Eye (tissue), 1 donor: ENCODE measurements at regions not wholly inside any gene's neighbourhood (a gene's known extent, or its start where the extent isn't known, plus 50 kb on each side); places are given as distances from the start of the nearest gene placed in this dataset.
"Not testable (repeated sequence)": the region's sequence is repeated elsewhere in the genome, so short reads cannot be mapped to it uniquely, and the experiment has no call there.

Experiments
- DNase-seq: peaks from one replicate; pipeline ENCODE4 v3.0.0-alpha.2; 2015

DNA sequence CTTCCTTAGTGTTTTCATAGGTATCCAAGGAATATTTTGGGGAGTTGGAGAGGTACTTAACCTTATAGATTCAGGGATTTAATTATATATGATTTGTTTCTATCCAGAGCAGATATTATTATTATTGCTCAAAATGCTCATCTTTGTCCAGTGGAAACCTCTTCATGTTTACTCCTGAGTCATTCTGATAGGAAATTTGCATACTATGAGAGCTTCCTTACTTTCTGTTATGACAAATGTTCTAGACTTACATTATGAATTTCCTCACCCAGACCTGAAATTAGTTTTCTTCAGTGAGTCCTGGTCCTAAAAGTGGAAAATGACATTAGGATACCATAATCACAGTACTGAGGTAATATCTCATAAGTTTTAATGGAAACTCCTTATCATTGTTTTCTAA is 57.5 kb upstream of the PLPPR5 start:
- DNase-seq: no peak

DNA sequence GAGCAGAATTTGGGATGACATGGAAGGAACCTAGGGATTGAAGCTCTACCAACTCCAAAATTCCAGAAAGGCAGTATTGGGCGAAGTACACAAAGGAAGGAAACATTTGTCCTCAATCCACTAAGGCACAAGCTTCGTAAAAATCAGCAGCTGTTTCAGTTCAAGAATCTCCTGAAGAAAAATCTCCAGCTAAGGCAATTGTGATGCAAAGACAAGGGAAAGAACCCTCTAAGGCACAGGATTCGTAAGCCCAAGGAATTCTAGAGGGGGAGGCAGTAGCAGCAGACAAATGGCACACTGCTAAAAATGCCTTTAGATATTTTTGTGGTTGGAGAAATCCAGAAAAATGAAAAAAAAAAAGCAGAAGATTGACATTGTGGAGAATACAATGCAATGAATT is 64.5 kb upstream of the PLPPR5 start:
- no peak for DNase-seq

GRCh38 chr1:99078529-99078928 is 73.9 kb upstream of the PLPPR5 start:
- DNase-seq: not testable (repeated sequence)

- no peak for DNase-seq
Observed at GRCh38 chr1:99082366-99082765, 77.7 kb upstream of the PLPPR5 start.

DNA sequence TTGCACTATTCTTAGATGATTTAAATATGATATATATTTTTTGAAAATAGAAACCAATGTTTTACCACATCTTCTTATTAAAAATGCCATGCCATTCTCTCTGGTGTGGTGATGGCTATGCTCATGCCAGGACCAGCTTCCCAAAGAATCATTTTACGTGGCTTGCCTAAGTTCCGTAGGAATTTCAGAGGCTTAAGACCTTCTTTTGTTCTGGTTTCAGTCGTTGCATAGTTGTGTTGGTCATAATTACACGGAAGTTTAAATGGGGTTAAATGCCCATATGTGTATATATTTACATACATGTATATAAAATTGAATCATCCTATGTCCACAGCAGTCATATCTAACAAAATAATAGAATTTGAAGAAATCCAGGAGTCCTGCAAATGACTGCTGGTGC is 78.7 kb upstream of the PLPPR5 start:
- no peak for DNase-seq

- DNase-seq: no peak
Observed at GRCh38 chr1:99084562-99084961, 79.9 kb upstream of the PLPPR5 start.

DNA sequence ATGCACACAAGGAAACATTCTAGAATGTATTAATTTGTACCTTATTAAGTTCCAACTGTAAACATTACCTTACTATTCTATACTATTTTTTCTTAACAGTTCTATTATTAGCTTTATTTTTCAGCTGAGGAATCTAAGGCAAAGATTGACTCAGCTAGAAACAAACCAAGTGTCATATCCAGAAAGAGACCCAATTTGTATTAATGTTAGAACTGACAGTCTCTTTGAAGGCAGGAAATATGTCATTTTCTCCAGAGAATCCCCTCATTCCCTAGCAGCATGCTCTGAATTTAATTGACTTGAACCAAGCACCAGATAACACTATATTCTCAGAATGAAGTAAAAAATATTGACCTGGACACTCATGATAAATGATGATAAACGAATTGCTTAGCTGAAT is 81.4 kb upstream of the PLPPR5 start:
- DNase-seq: no peak

- no peak for DNase-seq
Observed at GRCh38 chr1:99098589-99098988, 93.9 kb upstream of the PLPPR5 start.

DNA sequence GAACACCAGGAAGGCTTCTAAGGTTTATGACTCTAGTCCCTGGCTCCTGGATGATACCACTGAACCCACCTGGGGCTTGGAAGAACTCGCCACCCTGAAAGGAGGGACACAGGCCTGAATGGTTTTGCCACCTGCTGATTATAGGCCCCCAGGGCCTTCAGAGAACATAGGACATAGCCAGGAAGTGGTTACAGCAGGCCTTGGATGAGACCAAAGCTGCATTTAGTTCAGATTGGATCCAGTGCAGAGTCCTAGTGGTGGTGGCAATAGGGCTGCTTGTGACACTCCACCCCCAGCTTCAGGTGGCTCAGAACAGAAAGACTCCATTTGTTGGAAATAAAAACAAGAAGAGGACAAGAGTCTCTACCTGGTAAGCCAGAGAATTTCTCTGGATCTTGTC is 101.6 kb upstream of the PLPPR5 start:
- no peak for DNase-seq

DNA sequence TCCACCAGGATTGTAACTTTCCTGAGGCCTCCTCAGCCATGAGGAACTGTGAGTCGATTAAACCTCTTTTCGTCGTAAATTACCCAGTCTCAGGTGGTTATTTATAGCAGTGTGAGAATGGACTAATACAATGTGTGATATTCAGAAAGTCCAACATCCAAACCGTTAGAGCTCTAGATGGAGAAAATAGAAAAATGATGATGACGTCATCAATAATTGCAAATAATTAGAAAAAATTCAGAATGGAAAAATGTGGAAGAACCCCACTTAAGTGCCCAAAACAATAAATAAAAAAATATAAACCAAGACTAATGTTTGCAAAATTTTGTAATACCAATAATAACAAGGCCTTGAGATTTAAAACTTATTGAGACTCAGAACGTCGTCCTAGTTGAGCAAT is 103.0 kb upstream of the PLPPR5 start:
- DNase-seq: no peak

DNA sequence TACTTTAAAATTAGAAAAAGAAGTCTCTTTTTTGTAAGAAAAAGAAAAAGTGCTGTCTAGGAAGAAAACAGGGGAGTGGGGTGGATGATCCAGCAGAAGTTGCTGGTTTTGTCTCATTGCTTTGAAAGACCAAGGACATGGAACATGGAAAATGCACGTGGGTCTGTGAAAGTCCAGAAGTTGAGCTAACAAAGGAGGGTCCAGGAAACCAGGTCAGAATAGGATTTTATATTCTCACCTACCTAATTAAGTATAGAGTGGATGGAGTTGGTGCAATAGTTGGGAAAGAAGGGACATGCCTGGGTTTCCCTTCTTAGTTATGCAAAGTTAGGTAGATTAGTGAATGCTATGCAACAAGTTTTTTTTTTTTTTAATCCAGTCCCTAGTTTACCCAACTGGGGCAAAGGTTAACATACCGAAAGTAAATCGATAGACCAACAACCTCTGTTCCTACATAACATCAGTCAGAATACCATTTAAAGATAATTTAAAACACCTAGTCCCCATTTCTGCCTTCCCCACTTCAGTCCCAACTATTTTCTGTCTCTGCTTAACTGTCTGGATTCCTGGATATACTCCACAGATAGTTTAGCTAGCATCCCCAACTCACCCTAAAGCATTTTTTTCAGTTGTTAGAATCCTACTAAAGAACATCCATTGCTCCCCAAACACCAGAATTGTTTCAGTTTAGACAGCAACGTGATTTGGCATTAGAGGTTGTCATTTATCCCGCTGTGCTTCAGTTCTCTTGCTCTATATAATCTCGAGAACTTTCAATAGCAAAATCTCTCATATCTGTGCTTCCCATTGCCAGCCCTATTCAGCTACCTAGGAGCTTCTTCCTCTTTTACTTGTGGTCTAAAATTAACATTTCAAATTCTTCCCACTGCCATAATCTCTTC is 105.7 kb upstream of the PLPPR5 start:
- no peak for DNase-seq

GRCh38 chr1:99115231-99115630 is 110.6 kb upstream of the PLPPR5 start:
- no peak for DNase-seq

DNA sequence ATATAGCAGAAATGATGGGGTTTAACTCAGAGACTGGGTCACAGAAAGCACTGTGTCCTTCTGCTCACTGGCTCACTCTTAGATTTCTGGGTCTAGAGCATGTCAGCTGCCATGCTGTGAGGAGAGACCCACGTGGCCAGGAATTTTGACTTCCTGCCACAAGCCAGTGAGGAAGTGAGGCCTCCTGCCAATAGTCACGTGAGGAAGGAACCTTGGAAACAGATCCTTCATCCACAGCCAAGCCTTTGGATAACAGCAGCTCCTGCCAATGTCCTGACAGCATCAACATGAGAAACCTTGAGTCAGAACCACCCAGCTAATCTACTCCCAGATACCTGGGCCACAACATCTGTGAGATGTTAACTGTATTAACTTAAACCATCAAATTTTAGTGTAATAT is 114.5 kb upstream of the PLPPR5 start:
- DNase-seq: no peak

DNA sequence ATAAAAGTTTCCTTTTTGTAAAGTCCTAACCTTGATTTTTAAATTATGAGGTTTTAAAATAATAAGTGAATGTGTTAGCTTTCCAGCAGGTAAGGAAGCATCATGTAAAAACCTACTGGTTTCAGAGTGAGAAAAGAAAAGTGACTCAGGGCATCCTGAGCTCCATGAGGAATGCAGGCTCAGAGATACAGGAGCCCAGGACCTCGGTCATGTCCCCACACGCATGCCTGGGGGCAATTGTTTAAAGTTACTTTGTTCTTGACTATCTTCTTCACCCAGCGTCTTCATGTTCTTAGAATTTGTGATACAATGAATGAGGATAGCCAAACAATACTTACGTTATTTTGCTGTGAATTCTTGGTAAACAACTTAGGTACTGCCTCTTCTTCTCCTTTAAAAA is 117.4 kb upstream of the PLPPR5 start:
- no peak for DNase-seq

- no peak for DNase-seq
Observed at GRCh38 chr1:99123936-99124335, 119.3 kb upstream of the PLPPR5 start.

GRCh38 chr1:99131546-99131945 is 126.9 kb upstream of the PLPPR5 start:
- no peak for DNase-seq

- DNase-seq: peak; percentile 19
Observed at GRCh38 chr1:99133756-99134500, 129.3 kb upstream of the PLPPR5 start.

GRCh38 chr1:99137554-99138206 is 126.6 kb upstream of the PLPPR4 start:
- DNase-seq: no peak

- no peak for DNase-seq
Observed at GRCh38 chr1:99139876-99140275, 124.4 kb upstream of the PLPPR4 start.

GRCh38 chr1:99146129-99146848 is 118.0 kb upstream of the PLPPR4 start:
- DNase-seq: no peak

- DNase-seq: no peak
Observed at GRCh38 chr1:99149952-99150351, 114.3 kb upstream of the PLPPR4 start.

- DNase-seq: no peak
Observed at GRCh38 chr1:99152132-99152531, 112.2 kb upstream of the PLPPR4 start.

DNA sequence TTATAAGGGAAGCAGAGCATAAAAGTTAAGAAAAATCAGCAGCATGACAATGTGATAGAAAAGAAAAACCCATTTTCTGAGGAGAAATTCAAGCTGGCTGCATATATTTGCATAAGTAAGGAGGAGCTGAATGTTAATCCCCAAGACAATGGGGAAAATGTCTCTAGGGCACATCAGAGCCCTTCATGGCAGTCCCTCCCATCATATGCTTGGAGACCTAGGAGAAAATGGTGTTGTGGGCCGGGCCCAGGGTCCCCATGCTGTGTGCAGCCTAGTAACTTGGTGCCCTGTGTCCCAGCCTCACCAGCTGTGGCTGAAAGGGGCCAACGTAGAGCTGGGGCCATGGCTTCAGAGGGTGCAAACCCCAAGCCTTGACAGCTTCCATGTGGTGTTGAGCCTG is 100.6 kb upstream of the PLPPR4 start:
- DNase-seq: no peak
